ENCODE measurements at regions not wholly inside any gene's neighbourhood (a gene's known extent, or its start where the extent isn't known, plus 50 kb on each side); places are given as distances from the start of the nearest gene placed in this dataset.

DNA sequence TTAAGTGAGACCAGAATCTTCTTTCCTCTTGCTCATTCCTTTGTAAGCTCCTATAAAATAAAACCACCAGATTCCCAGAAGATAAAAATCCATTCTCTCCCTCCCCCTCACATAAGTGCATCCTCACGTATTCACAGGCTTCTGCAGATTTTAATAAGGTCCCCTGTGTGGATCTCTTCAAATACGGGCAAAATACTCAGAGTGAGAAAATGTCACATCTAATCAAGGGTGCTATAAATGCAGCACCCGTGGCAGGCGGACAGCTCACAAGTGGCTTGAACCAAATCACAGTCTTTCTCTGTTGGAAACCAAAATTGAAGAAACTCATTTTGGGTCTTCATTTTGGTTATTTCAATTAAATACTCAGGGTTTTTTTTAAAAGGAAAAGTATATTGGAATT lies 212.9 kb upstream of the CMC1 start:
- TF ChIP-seq TCF12 (IDR thresholded peaks at IDR 0.05; ENCODE audit: low read depth) = no peak
- TF ChIP-seq FOXM1 (IDR thresholded peaks at IDR 0.05; ENCODE audit: borderline replicate concordance, low read depth) = no peak
- no peak for TF ChIP-seq RAD21 (IDR thresholded peaks at IDR 0.05; ENCODE audit: low read depth)
- TF ChIP-seq YY1 (IDR thresholded peaks at IDR 0.05; ENCODE audit: low read depth) = no peak
- no peak for TF ChIP-seq ZBTB7A (IDR thresholded peaks at IDR 0.05; ENCODE audit: low read depth)
- no peak for TF ChIP-seq TEAD4 (IDR thresholded peaks at IDR 0.05)
- no peak for TF ChIP-seq CREB1 (IDR thresholded peaks at IDR 0.05; ENCODE audit: low read depth)
- no peak for TF ChIP-seq EGR1 (IDR thresholded peaks at IDR 0.05)

All from Ishikawa (cell line).